ENCODE measurements at regions not wholly inside any gene's neighbourhood (a gene's known extent, or its start where the extent isn't known, plus 50 kb on each side); places are given as distances from the start of the nearest gene placed in this dataset.
A peak's percentile ranks its signal among the peaks of the same experiment; 100 is the strongest.

DNA sequence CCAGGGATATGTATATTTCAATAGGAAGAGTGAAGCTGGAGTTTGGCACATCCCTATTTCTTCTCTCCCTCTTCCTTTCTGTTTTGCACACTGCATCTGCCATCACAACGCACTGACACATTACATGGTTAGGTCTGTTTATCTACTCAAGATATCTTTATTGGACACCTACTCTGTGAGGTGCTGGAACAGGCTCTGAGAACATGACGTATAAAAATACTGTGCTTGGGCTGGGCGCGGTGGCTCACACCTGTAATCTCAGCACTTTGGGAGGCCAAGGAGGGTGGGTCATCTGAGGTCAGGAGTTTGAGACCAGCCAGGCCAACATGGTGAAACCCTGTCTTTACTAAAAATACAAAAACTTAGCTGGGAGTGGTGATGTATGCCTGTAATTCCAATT lies 653.3 kb downstream of the SLC4A3 start:
- TF ChIP-seq, protein P1, sequence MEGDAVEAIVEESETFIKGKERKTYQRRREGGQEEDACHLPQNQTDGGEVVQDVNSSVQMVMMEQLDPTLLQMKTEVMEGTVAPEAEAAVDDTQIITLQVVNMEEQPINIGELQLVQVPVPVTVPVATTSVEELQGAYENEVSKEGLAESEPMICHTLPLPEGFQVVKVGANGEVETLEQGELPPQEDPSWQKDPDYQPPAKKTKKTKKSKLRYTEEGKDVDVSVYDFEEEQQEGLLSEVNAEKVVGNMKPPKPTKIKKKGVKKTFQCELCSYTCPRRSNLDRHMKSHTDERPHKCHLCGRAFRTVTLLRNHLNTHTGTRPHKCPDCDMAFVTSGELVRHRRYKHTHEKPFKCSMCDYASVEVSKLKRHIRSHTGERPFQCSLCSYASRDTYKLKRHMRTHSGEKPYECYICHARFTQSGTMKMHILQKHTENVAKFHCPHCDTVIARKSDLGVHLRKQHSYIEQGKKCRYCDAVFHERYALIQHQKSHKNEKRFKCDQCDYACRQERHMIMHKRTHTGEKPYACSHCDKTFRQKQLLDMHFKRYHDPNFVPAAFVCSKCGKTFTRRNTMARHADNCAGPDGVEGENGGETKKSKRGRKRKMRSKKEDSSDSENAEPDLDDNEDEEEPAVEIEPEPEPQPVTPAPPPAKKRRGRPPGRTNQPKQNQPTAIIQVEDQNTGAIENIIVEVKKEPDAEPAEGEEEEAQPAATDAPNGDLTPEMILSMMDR (conservative IDR thresholded peaks at IDR 0.05; ENCODE audit: low read depth, low read length) = no peak
- DNase-seq (ENCODE audit: low read depth) = no peak
- no peak overlapping the region for H3K4me3 ChIP-seq (ENCODE audit: low read depth, low read length)

DNA sequence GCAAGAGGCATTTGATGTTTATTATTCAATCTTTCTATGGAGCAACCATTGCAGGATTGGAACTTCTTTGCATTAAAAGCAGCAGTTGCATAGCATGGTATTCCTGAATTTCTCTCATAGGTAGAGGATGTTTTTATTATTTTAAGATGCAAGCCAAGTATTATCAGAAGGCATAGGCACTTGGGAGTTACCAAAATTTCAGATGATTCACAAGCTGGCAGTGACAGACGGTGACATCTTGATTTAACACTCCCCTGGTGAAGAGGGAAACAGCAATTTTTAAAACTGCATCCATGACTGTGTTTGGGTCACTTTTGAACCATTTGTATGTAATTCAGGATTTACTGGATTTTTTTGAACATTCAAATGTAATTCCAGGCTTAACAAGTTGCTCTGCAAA lies 654.3 kb downstream of the SLC4A3 start:
- H3K4me3 ChIP-seq (ENCODE audit: low read depth, low read length) = no peak overlapping the region
- DNase-seq (ENCODE audit: low read depth) = no peak
- TF ChIP-seq, protein P1 (conservative IDR thresholded peaks at IDR 0.05; ENCODE audit: low read depth, low read length) = no peak

DNA sequence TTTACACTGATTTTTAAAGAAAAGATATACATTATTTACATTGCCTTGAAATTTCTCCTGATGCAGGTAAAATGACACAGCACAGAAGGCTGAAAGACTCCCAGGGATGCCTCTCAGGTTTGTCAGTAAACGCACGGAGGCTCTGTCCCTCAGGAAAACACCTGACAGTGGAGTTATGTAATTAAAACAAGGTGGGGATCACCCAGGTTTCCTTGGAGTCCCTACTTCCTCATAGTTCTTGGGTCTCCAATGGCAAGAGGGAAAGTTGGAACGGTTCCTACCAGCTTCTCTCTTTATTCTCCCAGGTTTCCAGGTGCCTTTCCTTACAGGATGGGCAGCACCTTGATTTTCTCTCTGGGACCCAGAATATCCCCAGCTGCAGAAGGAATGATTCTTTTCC lies 654.8 kb downstream of the SLC4A3 start:
- TF ChIP-seq, protein P1 (conservative IDR thresholded peaks at IDR 0.05; ENCODE audit: low read depth, low read length) = no peak
- DNase-seq (ENCODE audit: low read depth) = no peak
- H3K4me3 ChIP-seq (ENCODE audit: low read depth, low read length) = no peak overlapping the region

DNA sequence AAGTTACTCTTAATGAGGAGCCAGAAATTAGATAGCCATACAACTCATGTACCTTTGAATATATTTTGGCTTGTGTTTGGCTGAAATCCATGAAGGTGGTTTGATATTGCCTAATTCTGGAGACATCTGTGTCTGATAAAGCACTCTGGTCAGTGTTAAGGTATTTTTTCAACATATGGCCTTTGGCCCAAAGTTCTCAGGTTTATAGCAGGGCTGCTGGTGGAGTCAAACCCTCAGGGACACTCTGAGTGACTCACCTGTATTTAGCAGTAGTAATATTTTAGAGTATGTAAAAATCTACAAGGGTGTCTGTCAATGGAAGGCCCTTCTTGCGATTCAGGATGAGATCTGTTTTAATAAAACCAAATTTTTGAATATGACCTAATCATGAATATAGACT lies 666.5 kb downstream of the SLC4A3 start:
- no peak overlapping the region for H3K4me3 ChIP-seq (ENCODE audit: low read depth, low read length)
- no peak for DNase-seq (ENCODE audit: low read depth)
- TF ChIP-seq, protein P1 (conservative IDR thresholded peaks at IDR 0.05; ENCODE audit: low read depth, low read length) = no peak

DNA sequence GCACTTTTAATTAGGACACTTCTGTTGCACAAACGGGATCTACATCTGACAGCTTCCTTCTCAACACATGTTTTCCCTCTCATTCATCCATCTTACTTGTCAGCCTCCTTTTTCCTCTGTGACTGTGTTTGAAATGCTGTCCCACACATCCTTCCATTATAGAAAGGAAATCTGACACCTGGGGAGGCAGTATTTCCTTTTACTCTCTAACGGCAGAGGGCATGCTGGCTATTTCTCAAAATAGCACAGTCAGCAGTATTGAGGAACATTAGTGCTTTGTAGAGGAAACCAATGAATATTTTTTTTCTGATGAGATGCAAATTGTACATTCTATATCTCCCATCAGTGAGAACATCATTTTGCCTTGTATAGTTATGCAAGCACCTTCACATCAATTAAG lies 668.7 kb downstream of the SLC4A3 start:
- TF ChIP-seq, protein P1 (conservative IDR thresholded peaks at IDR 0.05; ENCODE audit: low read depth, low read length) = peak; percentile 45
- H3K4me3 ChIP-seq (ENCODE audit: low read depth, low read length) = no peak overlapping the region
- DNase-seq (ENCODE audit: low read depth) = peak; percentile 56

DNA sequence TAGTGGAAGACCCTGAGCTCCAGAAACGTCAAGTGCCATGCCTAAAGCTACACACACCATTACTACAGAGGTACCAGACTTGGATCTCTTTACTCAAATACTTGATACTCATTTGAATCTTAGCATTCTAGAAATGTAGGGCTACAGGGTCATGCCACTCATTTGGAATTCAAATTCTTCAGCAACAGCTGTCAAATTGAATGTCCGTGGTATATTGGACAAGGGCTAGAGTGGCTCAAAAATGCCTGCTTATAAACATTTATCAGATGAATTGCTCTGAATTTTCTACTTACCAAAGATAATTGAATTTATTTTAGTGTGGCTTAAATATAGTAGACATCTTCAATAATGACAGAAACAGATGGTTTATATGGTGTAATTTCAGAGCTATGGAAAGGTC lies 669.7 kb downstream of the SLC4A3 start:
- no peak overlapping the region for H3K4me3 ChIP-seq (ENCODE audit: low read depth, low read length)
- TF ChIP-seq, protein P1 (conservative IDR thresholded peaks at IDR 0.05; ENCODE audit: low read depth, low read length) = no peak
- DNase-seq (ENCODE audit: low read depth) = no peak

DNA sequence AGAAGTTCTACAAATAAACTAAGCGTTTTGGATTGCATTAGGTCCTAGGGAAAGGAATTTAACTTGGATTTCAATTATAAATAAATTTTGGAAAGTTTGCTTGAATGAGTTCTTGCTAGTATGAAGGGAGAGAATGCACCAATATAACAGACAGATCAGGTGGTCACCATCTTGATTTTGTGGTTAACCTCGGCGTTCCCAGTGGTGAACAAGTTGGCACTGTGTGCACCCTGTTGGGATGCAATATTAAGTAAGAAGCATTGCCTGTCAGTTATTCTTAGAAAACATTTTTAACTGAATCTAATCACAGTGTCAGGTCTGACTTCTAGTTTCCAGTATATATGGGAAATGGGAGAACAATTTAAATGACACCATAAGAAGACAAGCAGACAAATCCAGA lies 673.4 kb downstream of the SLC4A3 start:
- no peak for DNase-seq (ENCODE audit: low read depth)
- TF ChIP-seq, protein P1 (conservative IDR thresholded peaks at IDR 0.05; ENCODE audit: low read depth, low read length) = no peak
- no peak overlapping the region for H3K4me3 ChIP-seq (ENCODE audit: low read depth, low read length)

Measured in choroid plexus epithelial cell (primary cell).